ENCODE measurements at regions not wholly inside any gene's neighbourhood (a gene's known extent, or its start where the extent isn't known, plus 50 kb on each side); places are given as distances from the start of the nearest gene placed in this dataset.

DNA sequence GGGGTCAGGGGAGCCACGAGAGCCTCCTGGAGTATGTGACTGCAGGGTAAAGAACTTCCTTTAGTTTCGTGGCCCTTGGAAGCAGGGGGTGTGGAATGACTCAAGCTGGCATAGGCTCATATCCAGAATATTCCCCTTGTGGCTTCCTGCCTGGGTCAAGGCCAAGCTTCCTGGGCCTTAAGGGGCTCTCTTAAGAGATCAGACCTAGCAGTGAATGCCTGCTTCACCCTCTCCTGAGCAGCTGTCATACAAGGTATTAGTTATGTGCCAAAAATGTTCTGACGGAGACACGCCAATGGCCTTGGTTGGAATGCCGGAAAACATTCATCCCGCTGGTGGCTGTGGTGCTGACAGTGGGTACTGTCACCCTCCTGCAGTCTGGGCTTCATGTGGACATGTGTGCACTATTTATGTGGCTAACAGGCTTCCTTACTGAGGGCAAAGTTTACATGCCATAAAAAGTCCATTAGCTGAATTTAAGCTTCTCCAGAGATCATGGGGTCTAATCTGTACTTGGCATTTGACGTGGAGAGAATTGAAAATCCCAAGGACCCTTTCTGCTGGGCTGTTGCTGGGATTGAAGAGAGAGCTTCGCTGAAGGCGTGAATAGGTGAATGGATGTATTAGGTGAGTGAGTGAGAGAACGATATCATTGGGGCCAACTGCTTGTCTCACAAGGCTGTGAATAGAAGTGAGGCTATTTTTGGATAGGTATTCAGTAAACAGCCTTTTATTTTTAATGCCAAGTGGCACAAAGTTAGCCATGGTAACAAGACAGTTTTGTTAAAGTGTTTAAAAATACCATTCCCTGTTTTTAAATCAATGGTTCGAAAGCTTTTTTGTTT is 156.8 kb downstream of the MACROH2A1 start:
- Histone ChIP-seq H3K36me3 (replicated peaks; ENCODE audit: low read depth, low read length) (no peaks in the 10 kb centered on the region), H2AFZ (ENCODE audit: low read depth, low read length) (no peak overlapping the region), H3K4me1 (ENCODE audit: low read length) (no peaks in the 10 kb centered on the region), H4K20me1 (ENCODE audit: insufficient read depth, low read length) (no peaks in the 10 kb centered on the region), H3K4me3 (ENCODE audit: low read length) (no peak overlapping the region), H3K27me3 (ENCODE audit: low read depth, low read length) (no peaks in the 10 kb centered on the region), H3K79me2 (ENCODE audit: low read length) (no peaks in the 10 kb centered on the region), H3K9me3 (ENCODE audit: insufficient read depth, low read length) (no peaks in the 10 kb centered on the region), H3K27ac (ENCODE audit: low read length) (no peak overlapping the region), H3K4me2 (ENCODE audit: low read length) (no peak overlapping the region), H3K9ac (ENCODE audit: low read length) (no peak overlapping the region)
- TF ChIP-seq CTCF (IDR thresholded peaks at IDR 0.05; ENCODE audit: low read depth, low read length): no peak
- TF ChIP-seq EZH2phosphoT487 (IDR thresholded peaks at IDR 0.05; ENCODE audit: low read depth): no peak

- Histone ChIP-seq H3K36me3 (replicated peaks; ENCODE audit: low read depth, low read length) (no peaks in the 10 kb centered on the region), H3K4me3 (ENCODE audit: low read length) (no peak overlapping the region)
- no peak for TF ChIP-seq CTCF (IDR thresholded peaks at IDR 0.05; ENCODE audit: low read depth, low read length)
- no peak for TF ChIP-seq EZH2phosphoT487 (IDR thresholded peaks at IDR 0.05; ENCODE audit: low read depth)
Observed at GRCh38 chr5:135241536-135241935, 157.5 kb downstream of the MACROH2A1 start.

DNA sequence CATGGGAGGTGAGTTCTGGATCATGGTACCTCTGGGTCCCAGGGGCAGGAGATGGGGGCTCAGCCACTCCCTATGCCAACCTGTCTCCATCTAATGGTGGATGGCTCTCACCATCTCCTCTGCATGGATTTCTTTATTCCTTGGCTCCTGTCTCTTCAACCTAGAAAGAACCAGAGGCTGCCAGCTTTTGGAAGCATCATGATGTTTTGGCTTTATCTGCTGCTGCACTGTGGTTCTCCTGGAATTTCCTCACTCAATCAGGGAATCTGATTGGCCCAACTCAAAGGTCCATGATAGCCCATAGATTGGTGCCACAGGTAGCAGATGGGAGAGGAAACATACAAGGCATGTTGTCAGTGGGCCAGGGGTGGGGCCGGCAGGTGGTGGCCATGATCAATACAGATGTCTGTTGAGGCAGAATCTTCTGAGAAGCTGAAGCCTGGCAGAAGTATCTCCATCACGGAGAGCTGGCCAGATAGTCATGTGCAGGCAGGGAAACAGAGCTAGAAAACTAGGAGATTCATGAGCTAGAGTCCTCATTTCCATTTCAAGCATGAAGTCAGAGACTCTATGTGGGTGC is 158.2 kb downstream of the MACROH2A1 start:
- Histone ChIP-seq H3K9me3 (ENCODE audit: insufficient read depth, low read length) (no peaks in the 10 kb centered on the region), H3K9ac (ENCODE audit: low read length) (no peak overlapping the region), H3K36me3 (replicated peaks; ENCODE audit: low read depth, low read length) (no peaks in the 10 kb centered on the region), H2AFZ (ENCODE audit: low read depth, low read length) (no peak overlapping the region), H3K4me1 (ENCODE audit: low read length) (no peaks in the 10 kb centered on the region), H3K79me2 (ENCODE audit: low read length) (no peaks in the 10 kb centered on the region), H3K27me3 (ENCODE audit: low read depth, low read length) (no peaks in the 10 kb centered on the region), H4K20me1 (ENCODE audit: insufficient read depth, low read length) (no peaks in the 10 kb centered on the region), H3K27ac (ENCODE audit: low read length) (no peak overlapping the region), H3K4me3 (ENCODE audit: low read length) (no peak overlapping the region), H3K4me2 (ENCODE audit: low read length) (no peak overlapping the region)
- TF ChIP-seq CTCF (IDR thresholded peaks at IDR 0.05; ENCODE audit: low read depth, low read length) (no peak), EZH2phosphoT487 (IDR thresholded peaks at IDR 0.05; ENCODE audit: low read depth) (no peak)

More at GRCh38 chr5:135241536-135241935, 157.5 kb downstream of the MACROH2A1 start:
- no peaks in the 10 kb centered on the region for H4K20me1 ChIP-seq (ENCODE audit: insufficient read depth, low read length)
- H3K4me2 ChIP-seq (ENCODE audit: low read length): no peak overlapping the region
- H3K9ac ChIP-seq (ENCODE audit: low read length): no peak overlapping the region
- no peaks in the 10 kb centered on the region for H3K9me3 ChIP-seq (ENCODE audit: insufficient read depth, low read length)
- H2AFZ ChIP-seq (ENCODE audit: low read depth, low read length): no peak overlapping the region
- no peaks in the 10 kb centered on the region for H3K79me2 ChIP-seq (ENCODE audit: low read length)
- H3K4me1 ChIP-seq (ENCODE audit: low read length): no peaks in the 10 kb centered on the region
- H3K27ac ChIP-seq (ENCODE audit: low read length): no peak overlapping the region
- no peaks in the 10 kb centered on the region for H3K27me3 ChIP-seq (ENCODE audit: low read depth, low read length)

GRCh38 chr5:135240283-135240633 is 158.8 kb downstream of the MACROH2A1 start:
- no peak overlapping the region for H3K4me3 ChIP-seq (ENCODE audit: low read length)
- no peak for TF ChIP-seq CTCF (IDR thresholded peaks at IDR 0.05; ENCODE audit: low read depth, low read length)
- TF ChIP-seq EZH2phosphoT487 (IDR thresholded peaks at IDR 0.05; ENCODE audit: low read depth): no peak
- H2AFZ ChIP-seq (ENCODE audit: low read depth, low read length): no peak overlapping the region
- H3K27ac ChIP-seq (ENCODE audit: low read length): no peak overlapping the region
- no peaks in the 10 kb centered on the region for H3K36me3 ChIP-seq (replicated peaks; ENCODE audit: low read depth, low read length)
- H3K9me3 ChIP-seq (ENCODE audit: insufficient read depth, low read length): no peaks in the 10 kb centered on the region
- H3K9ac ChIP-seq (ENCODE audit: low read length): no peak overlapping the region
- H3K4me2 ChIP-seq (ENCODE audit: low read length): no peak overlapping the region
- no peaks in the 10 kb centered on the region for H3K4me1 ChIP-seq (ENCODE audit: low read length)
- no peaks in the 10 kb centered on the region for H3K79me2 ChIP-seq (ENCODE audit: low read length)
- no peaks in the 10 kb centered on the region for H4K20me1 ChIP-seq (ENCODE audit: insufficient read depth, low read length)
- H3K27me3 ChIP-seq (ENCODE audit: low read depth, low read length): no peaks in the 10 kb centered on the region

Data from OCI-LY3 (cell line).